ENCODE measurements at regions not wholly inside any gene's neighbourhood (a gene's known extent, or its start where the extent isn't known, plus 50 kb on each side); places are given as distances from the start of the nearest gene placed in this dataset.

GRCh38 chr2:59353306-59353921 is 1112.3 kb upstream of the FANCL start (continued):
- no peak for TF ChIP-seq RAD21 (IDR thresholded peaks at IDR 0.05 in 1 of 2, conservative IDR thresholded peaks at IDR 0.05 in 1 of 2; ENCODE audit: low read depth in 2 of 2, low read length in 2 of 2)
- TF ChIP-seq ASH2L (IDR thresholded peaks at IDR 0.05; ENCODE audit: low read length) = no peak
- TF ChIP-seq SAP30 (IDR thresholded peaks at IDR 0.05; ENCODE audit: insufficient read depth, insufficient replicate concordance, low read length) = no peak
- no peak for TF ChIP-seq MAFK (IDR thresholded peaks at IDR 0.05; ENCODE audit: low read depth, low read length)
- TF ChIP-seq SP2 (IDR thresholded peaks at IDR 0.05; ENCODE audit: low read length) = no peak
- TF ChIP-seq BRCA1 (IDR thresholded peaks at IDR 0.05; ENCODE audit: low read depth, low read length) = no peak
- TF ChIP-seq CHD2 (IDR thresholded peaks at IDR 0.05; ENCODE audit: low read length) = no peak
- no peak for TF ChIP-seq HDAC6 (IDR thresholded peaks at IDR 0.05; ENCODE audit: low read depth, low read length)
- TF ChIP-seq SIN3A (conservative IDR thresholded peaks at IDR 0.05 in 1 of 2, IDR thresholded peaks at IDR 0.05 in 1 of 2; ENCODE audit: low read depth in 1 of 2, low read length in 2 of 2) = no peak
- TF ChIP-seq ATF3 (IDR thresholded peaks at IDR 0.05; ENCODE audit: insufficient read depth, low read depth, low read length) = no peak
- no peak for TF ChIP-seq JUND (IDR thresholded peaks at IDR 0.05; ENCODE audit: low read length)
